ENCODE measurements at regions not wholly inside any gene's neighbourhood (a gene's known extent, or its start where the extent isn't known, plus 50 kb on each side); places are given as distances from the start of the nearest gene placed in this dataset.
"Not testable (repeated sequence)": the region's sequence is repeated elsewhere in the genome, so short reads cannot be mapped to it uniquely, and the experiment has no call there.

- DNase-seq (ENCODE audit: low read depth in 2 of 3, low spot score in 1 of 3) = not testable (repeated sequence)
Observed at GRCh38 chr2:111444516-111444915, 323.8 kb downstream of the BCL2L11 start.

- DNase-seq (ENCODE audit: low read depth in 2 of 3, low spot score in 1 of 3) = not testable (repeated sequence)
Observed at GRCh38 chr2:111445191-111445929, 324.6 kb downstream of the BCL2L11 start.

- DNase-seq (ENCODE audit: low read depth in 2 of 3, low spot score in 1 of 3) = not testable (repeated sequence)
Observed at GRCh38 chr2:111445941-111446340, 325.2 kb downstream of the BCL2L11 start.

GRCh38 chr2:111447482-111447881 is 326.8 kb downstream of the BCL2L11 start:
- DNase-seq (ENCODE audit: low read depth in 2 of 3, low spot score in 1 of 3) = not testable (repeated sequence)

GRCh38 chr2:111448796-111449195 is 328.1 kb downstream of the BCL2L11 start:
- not testable (repeated sequence) for DNase-seq (ENCODE audit: low read depth in 2 of 3, low spot score in 1 of 3)

- DNase-seq (ENCODE audit: low read depth in 2 of 3, low spot score in 1 of 3) = not testable (repeated sequence)
Observed at GRCh38 chr2:111450526-111450925, 329.8 kb downstream of the BCL2L11 start.

- not testable (repeated sequence) for DNase-seq (ENCODE audit: low read depth in 2 of 3, low spot score in 1 of 3)
Observed at GRCh38 chr2:111451692-111452199, 331.0 kb downstream of the BCL2L11 start.

GRCh38 chr2:111452208-111452607 is 331.5 kb downstream of the BCL2L11 start:
- DNase-seq (ENCODE audit: low read depth in 2 of 3, low spot score in 1 of 3) = not testable (repeated sequence)

- DNase-seq (ENCODE audit: low read depth in 2 of 3, low spot score in 1 of 3) = not testable (repeated sequence)
Observed at GRCh38 chr2:111453308-111453707, 332.6 kb downstream of the BCL2L11 start.

- not testable (repeated sequence) for DNase-seq (ENCODE audit: low read depth in 2 of 3, low spot score in 1 of 3)
Observed at GRCh38 chr2:111453816-111454215, 333.1 kb downstream of the BCL2L11 start.

- DNase-seq (ENCODE audit: low read depth in 2 of 3, low spot score in 1 of 3) = not testable (repeated sequence)
Observed at GRCh38 chr2:111454404-111454803, 333.7 kb downstream of the BCL2L11 start.

- DNase-seq (ENCODE audit: low read depth in 2 of 3, low spot score in 1 of 3) = not testable (repeated sequence)
Observed at GRCh38 chr2:111455016-111456015, 334.6 kb downstream of the BCL2L11 start.

- not testable (repeated sequence) for DNase-seq (ENCODE audit: low read depth in 2 of 3, low spot score in 1 of 3)
Observed at GRCh38 chr2:111457191-111457590, 336.5 kb downstream of the BCL2L11 start.

GRCh38 chr2:111460901-111461300 is 340.2 kb downstream of the BCL2L11 start:
- DNase-seq (ENCODE audit: low read depth in 2 of 3, low spot score in 1 of 3) = not testable (repeated sequence)

GRCh38 chr2:111461831-111462230 is 341.1 kb downstream of the BCL2L11 start:
- not testable (repeated sequence) for DNase-seq (ENCODE audit: low read depth in 2 of 3, low spot score in 1 of 3)

GRCh38 chr2:111462572-111462971 is 341.9 kb downstream of the BCL2L11 start:
- DNase-seq (ENCODE audit: low read depth in 2 of 3, low spot score in 1 of 3) = not testable (repeated sequence)

GRCh38 chr2:111463238-111463848 is 342.6 kb downstream of the BCL2L11 start:
- not testable (repeated sequence) for DNase-seq (ENCODE audit: low read depth in 2 of 3, low spot score in 1 of 3)

- DNase-seq (ENCODE audit: low read depth in 2 of 3, low spot score in 1 of 3) = not testable (repeated sequence)
Observed at GRCh38 chr2:111463956-111464355, 343.2 kb downstream of the BCL2L11 start.

- DNase-seq (ENCODE audit: low read depth in 2 of 3, low spot score in 1 of 3) = not testable (repeated sequence)
Observed at GRCh38 chr2:111464367-111464766, 343.7 kb downstream of the BCL2L11 start.

- DNase-seq (ENCODE audit: low read depth in 2 of 3, low spot score in 1 of 3) = not testable (repeated sequence)
Observed at GRCh38 chr2:111465521-111465920, 344.8 kb downstream of the BCL2L11 start.

- not testable (repeated sequence) for DNase-seq (ENCODE audit: low read depth in 2 of 3, low spot score in 1 of 3)
Observed at GRCh38 chr2:111466744-111467143, 346.0 kb downstream of the BCL2L11 start.

Data from stimulated activated CD4-positive, alpha-beta T cell treated with anti-CD3 and anti-CD28 coated beads, Interleukin-12 subunit alpha, Interleukin-12 subunit beta, amount 100 ng/mL, for 48 hours (primary cell).